Fibroblast of lung (primary cell): ENCODE measurements at regions not wholly inside any gene's neighbourhood (a gene's known extent, or its start where the extent isn't known, plus 50 kb on each side); places are given as distances from the start of the nearest gene placed in this dataset.

Experiments
- DNase-seq, 2 donors: peaks; one replicate each; pipeline versions ENCODE4 v3.0.0 to v3.0.0-alpha.2; 2010; ENCODE audit warnings: low read depth in 2 of 2
- H2AFZ ChIP-seq: 2 replicates; pipeline ENCODE4 v1.5.1; 2012; ENCODE audit warnings: low read length, control low read depth, inconsistent platforms
- H3K27ac ChIP-seq: 2 replicates; pipeline ENCODE4 v1.5.1; 2011; ENCODE audit warnings: low read length, control low read depth; ENCODE audit not compliant: insufficient read depth
- H3K27me3 ChIP-seq: 2 replicates; pipeline ENCODE4 v1.5.1; 2011; ENCODE audit warnings: mild to moderate bottlenecking, low read length; ENCODE audit not compliant: control insufficient read depth, insufficient read depth
- H3K36me3 ChIP-seq: 2 replicates; pipeline ENCODE4 v1.5.1; 2011; ENCODE audit warnings: low read length; ENCODE audit not compliant: control insufficient read depth, insufficient read depth
- H3K4me1 ChIP-seq: 2 replicates; pipeline ENCODE4 v1.5.1; 2011; ENCODE audit warnings: low read length; ENCODE audit not compliant: control insufficient read depth, insufficient read depth; ENCODE audit errors: extremely low read depth
- H3K4me2 ChIP-seq: 2 replicates; pipeline ENCODE4 v1.5.1; 2011; ENCODE audit warnings: low read length, control low read depth; ENCODE audit not compliant: insufficient read depth; ENCODE audit errors: extremely low read depth
- H3K4me3 ChIP-seq, 4 experiments: fragments of 200-600 bp in 1 of 4; sonication (generic) in 1 of 4; replicated peaks in 1 of 4; 2 replicates each; pipeline ENCODE4 v1.5.1; 2011 to 2016; ENCODE audit warnings: low read length in 4 of 4, low read depth in 3 of 4, mild to moderate bottlenecking in 3 of 4, control low read depth in 2 of 4, inconsistent platforms in 1 of 4, mixed read lengths in 1 of 4; ENCODE audit not compliant: insufficient read depth in 1 of 4; ENCODE audit errors: control extremely low read depth in 1 of 4
- H3K79me2 ChIP-seq: 2 replicates; pipeline ENCODE4 v1.5.1; 2012; ENCODE audit warnings: mild to moderate bottlenecking, low read length, inconsistent platforms; ENCODE audit not compliant: control insufficient read depth, insufficient read depth
- H3K9ac ChIP-seq: 2 replicates; pipeline ENCODE4 v1.5.1; 2011; ENCODE audit warnings: mild to moderate bottlenecking, low read length, control low read depth; ENCODE audit not compliant: insufficient read depth
- H3K9me3 ChIP-seq: 2 replicates; pipeline ENCODE4 v1.5.1; 2012; ENCODE audit warnings: low read depth, low read length; ENCODE audit not compliant: control insufficient read depth, insufficient read depth
- H4K20me1 ChIP-seq: 2 replicates; pipeline ENCODE4 v1.5.1; 2011; ENCODE audit warnings: low read length; ENCODE audit not compliant: control insufficient read depth, insufficient read depth; ENCODE audit errors: extremely low read depth
- EZH2 ChIP-seq: IDR thresholded peaks from 2 replicates; pipeline ENCODE4 v1.5.1; 2012; ENCODE audit warnings: low read length, control low read depth, mild to moderate bottlenecking; ENCODE audit errors: missing control alignments
- TF ChIP-seq, protein P1 (sequence below), 2 donors: IDR thresholded peaks in 1 of 2; conservative IDR thresholded peaks in 1 of 2; 1 replicate in 1 of 2; 2 replicates in 1 of 2; pipeline ENCODE4 v1.5.1; 2011 to 2012; ENCODE audit warnings: low read length in 2 of 2, control low read depth in 1 of 2, inconsistent platforms in 1 of 2, low read depth in 1 of 2, mild to moderate bottlenecking in 1 of 2

DNA sequence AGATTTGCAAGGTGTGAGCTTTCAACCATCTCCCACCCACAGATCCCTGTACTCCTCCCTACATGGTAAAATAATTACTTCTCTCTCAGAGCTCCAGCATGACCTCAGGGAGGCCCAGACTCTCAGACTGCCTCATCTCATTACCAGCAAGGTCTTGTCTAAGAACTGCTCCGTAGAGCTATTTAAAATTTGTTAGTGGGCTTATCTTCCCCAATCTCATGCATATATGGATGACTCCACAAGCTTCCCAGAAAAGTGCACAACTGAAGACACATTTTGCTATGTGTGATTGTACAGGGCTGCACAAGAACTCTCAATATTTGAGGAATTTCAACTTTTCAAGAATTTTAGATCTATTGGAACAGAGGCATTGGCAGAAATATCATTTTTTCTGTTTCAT lies 230.3 kb downstream of the CSNK2A3 start:
- no peak for DNase-seq
- Histone ChIP-seq H3K27ac (no peak overlapping the region), H3K36me3 (no peaks in the 10 kb centered on the region), H2AFZ (no peak overlapping the region), H3K79me2 (no peaks in the 10 kb centered on the region), H3K4me1 (no peaks in the 10 kb centered on the region), H3K4me3 (no peak overlapping the region), H4K20me1 (no peaks in the 10 kb centered on the region), H3K27me3 (peaks cover 2% of the 10 kb centered on the region), H3K4me2 (no peak overlapping the region), H3K9ac (no peak overlapping the region), H3K9me3 (no peaks in the 10 kb centered on the region)
- TF ChIP-seq, protein P1, sequence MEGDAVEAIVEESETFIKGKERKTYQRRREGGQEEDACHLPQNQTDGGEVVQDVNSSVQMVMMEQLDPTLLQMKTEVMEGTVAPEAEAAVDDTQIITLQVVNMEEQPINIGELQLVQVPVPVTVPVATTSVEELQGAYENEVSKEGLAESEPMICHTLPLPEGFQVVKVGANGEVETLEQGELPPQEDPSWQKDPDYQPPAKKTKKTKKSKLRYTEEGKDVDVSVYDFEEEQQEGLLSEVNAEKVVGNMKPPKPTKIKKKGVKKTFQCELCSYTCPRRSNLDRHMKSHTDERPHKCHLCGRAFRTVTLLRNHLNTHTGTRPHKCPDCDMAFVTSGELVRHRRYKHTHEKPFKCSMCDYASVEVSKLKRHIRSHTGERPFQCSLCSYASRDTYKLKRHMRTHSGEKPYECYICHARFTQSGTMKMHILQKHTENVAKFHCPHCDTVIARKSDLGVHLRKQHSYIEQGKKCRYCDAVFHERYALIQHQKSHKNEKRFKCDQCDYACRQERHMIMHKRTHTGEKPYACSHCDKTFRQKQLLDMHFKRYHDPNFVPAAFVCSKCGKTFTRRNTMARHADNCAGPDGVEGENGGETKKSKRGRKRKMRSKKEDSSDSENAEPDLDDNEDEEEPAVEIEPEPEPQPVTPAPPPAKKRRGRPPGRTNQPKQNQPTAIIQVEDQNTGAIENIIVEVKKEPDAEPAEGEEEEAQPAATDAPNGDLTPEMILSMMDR (conservative IDR thresholded peaks at IDR 0.05 in 1 of 2, IDR thresholded peaks at IDR 0.05 in 1 of 2; ENCODE audit: low read depth in 1 of 2, low read length in 2 of 2): no peak
- no peak for TF ChIP-seq EZH2

DNA sequence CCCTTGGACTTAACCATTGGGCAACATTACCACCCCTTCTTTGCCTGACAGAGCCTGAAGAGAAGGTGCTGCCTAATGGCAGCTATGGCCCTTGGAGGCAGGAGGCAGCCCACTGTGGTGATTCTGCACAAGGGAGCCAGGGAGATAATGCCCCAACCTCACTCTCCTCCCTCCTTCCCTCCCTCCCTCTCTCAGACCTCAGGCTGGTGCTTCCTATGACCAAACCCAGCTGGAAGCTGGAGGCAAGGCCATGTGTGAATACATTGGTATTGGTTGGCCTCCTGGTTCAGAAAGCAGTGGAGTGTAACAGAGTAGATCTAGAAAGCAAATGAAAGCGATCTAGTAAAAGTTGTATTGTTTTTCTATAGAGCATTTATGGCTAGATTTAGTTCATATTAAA lies 233.1 kb downstream of the CSNK2A3 start:
- Histone ChIP-seq H3K4me3 (no peak overlapping the region), H4K20me1 (no peaks in the 10 kb centered on the region), H2AFZ (no peak overlapping the region), H3K36me3 (no peaks in the 10 kb centered on the region), H3K27ac (no peak overlapping the region), H3K9ac (no peak overlapping the region), H3K4me1 (no peaks in the 10 kb centered on the region), H3K4me2 (no peak overlapping the region), H3K79me2 (no peaks in the 10 kb centered on the region), H3K9me3 (no peaks in the 10 kb centered on the region), H3K27me3 (peaks cover 2% of the 10 kb centered on the region)
- no peak for TF ChIP-seq EZH2
- TF ChIP-seq, protein P1 (conservative IDR thresholded peaks at IDR 0.05 in 1 of 2, IDR thresholded peaks at IDR 0.05 in 1 of 2; ENCODE audit: low read depth in 1 of 2, low read length in 2 of 2): no peak
- DNase-seq: no peak

DNA sequence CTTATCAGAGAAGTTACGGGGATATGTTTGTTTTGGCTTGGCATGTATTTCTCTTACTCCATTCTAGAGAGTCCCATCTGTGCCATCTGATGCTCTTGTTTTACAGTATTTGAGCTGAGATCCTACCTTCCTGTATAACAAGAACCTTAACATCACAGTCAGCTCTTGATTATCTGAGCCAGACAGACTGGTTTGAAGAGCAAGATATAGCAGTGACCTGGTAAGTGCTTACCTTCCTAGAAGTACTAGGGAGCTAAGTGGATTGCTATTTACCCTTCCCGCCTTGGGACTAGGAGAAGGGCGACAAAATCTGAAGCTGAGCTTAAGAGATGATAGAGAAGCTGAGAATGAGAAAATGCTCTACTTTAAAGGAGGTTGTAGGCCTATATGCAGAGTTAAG lies 235.3 kb downstream of the CSNK2A3 start:
- Histone ChIP-seq H4K20me1 (no peaks in the 10 kb centered on the region), H3K9me3 (no peaks in the 10 kb centered on the region), H3K4me2 (no peak overlapping the region)

More for the DNA sequence above, 235.3 kb downstream of the CSNK2A3 start:
- Histone ChIP-seq H2AFZ (no peak overlapping the region), H3K27ac (no peak overlapping the region), H3K36me3 (no peaks in the 10 kb centered on the region), H3K79me2 (no peaks in the 10 kb centered on the region), H3K4me3 (no peak overlapping the region), H3K4me1 (no peaks in the 10 kb centered on the region), H3K9ac (no peak overlapping the region), H3K27me3 (peaks cover 1% of the 10 kb centered on the region)
- DNase-seq: no peak
- TF ChIP-seq, protein P1 (conservative IDR thresholded peaks at IDR 0.05 in 1 of 2, IDR thresholded peaks at IDR 0.05 in 1 of 2; ENCODE audit: low read depth in 1 of 2, low read length in 2 of 2): no peak
- no peak for TF ChIP-seq EZH2
